ENCODE measurements at regions not wholly inside any gene's neighbourhood (a gene's known extent, or its start where the extent isn't known, plus 50 kb on each side); places are given as distances from the start of the nearest gene placed in this dataset.

DNA sequence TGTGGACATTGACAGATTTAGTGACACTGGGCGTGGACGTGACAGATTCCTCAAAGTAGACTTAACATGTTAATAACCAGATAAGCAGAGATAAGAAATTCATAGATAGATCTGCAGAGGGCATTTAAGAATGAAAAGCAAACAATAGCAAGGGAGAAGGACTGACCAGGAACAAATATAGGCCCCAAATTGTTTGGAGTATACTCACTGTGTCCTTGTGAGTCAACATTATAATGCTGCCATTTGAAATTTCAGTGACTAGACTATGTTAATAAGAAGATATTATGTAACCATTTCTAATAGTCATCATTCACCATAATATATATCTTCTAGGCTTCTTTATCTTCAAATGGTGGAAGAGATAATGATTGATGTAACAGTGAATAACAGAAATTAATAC, 78.1 kb upstream of the SLC38A11 start:
- Histone ChIP-seq H3K4me3 (ENCODE audit: insufficient read length, low read depth) (no peak overlapping the region), H3K27me3 (ENCODE audit: insufficient read depth, insufficient read length) (no peaks in the 10 kb centered on the region), H3K9ac (ENCODE audit: insufficient read length, low read depth) (no peak overlapping the region), H3K36me3 (ENCODE audit: insufficient read depth, insufficient read length, low read length) (no peaks in the 10 kb centered on the region), H3K9me3 (ENCODE audit: insufficient read depth, low read length) (no peaks in the 10 kb centered on the region), H3K4me1 (ENCODE audit: insufficient read depth, insufficient read length) (no peaks in the 10 kb centered on the region)
- TF ChIP-seq SUZ12 (IDR thresholded peaks at IDR 0.05; ENCODE audit: extremely low read depth, insufficient read depth, insufficient read length) = no peak
- TF ChIP-seq ZNF274 (IDR thresholded peaks at IDR 0.05; ENCODE audit: low read depth, low read length) = no peak
- no peak for TF ChIP-seq YY1 (IDR thresholded peaks at IDR 0.05; ENCODE audit: insufficient read depth, insufficient read length)
- no peak for DNase-seq (ENCODE audit: low read depth, low spot score)

DNA sequence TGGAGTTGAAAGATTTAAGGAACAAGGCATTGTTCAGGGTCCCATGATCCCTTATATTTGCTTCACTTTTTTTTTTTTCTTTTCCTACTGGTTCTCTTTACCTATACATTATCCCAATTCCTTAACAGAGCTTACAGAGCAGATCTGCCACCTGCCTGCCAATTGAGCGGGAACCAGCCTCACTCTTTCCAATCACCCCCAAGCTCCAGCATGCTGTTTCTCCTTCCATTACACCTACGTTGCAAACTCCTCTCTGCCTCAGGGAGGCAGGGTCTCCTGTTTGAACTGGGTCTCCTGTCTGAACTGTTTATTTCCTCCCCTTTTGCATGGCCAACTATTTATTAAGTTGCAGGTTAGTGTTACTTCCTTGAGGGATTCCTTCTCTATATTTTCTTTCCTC, 77.2 kb upstream of the SLC38A11 start:
- H3K4me3 ChIP-seq (ENCODE audit: insufficient read length, low read depth) = no peak overlapping the region
- no peak for TF ChIP-seq SUZ12 (IDR thresholded peaks at IDR 0.05; ENCODE audit: extremely low read depth, insufficient read depth, insufficient read length)
- no peak for TF ChIP-seq YY1 (IDR thresholded peaks at IDR 0.05; ENCODE audit: insufficient read depth, insufficient read length)
- TF ChIP-seq ZNF274 (IDR thresholded peaks at IDR 0.05; ENCODE audit: low read depth, low read length) = no peak

DNA sequence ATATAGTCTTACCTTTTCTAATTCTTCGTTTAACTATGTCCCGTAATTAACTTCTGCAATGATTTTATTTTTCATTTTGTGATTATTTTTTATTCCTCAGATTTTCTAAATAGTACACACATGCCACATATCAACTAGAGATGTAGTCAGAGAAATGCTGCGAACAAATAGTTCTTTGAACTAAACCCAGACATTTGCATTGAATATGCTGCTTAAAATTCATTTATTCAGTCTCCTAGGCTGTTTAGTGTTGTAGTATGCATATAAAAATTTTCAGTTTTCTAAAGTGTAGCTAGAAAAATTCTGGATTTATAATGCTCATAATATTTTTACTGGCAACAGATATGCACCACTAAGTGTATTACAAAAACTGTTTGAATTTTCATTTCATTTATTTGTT, 68.9 kb upstream of the SLC38A11 start:
- Histone ChIP-seq H3K9ac (ENCODE audit: insufficient read length, low read depth) (no peak overlapping the region), H3K4me3 (ENCODE audit: insufficient read length, low read depth) (no peak overlapping the region), H3K9me3 (ENCODE audit: insufficient read depth, low read length) (no peaks in the 10 kb centered on the region), H3K4me1 (ENCODE audit: insufficient read depth, insufficient read length) (no peaks in the 10 kb centered on the region), H3K36me3 (ENCODE audit: insufficient read depth, insufficient read length, low read length) (no peaks in the 10 kb centered on the region), H3K27me3 (ENCODE audit: insufficient read depth, insufficient read length) (no peaks in the 10 kb centered on the region)
- no peak for TF ChIP-seq ZNF274 (IDR thresholded peaks at IDR 0.05; ENCODE audit: low read depth, low read length)
- no peak for DNase-seq (ENCODE audit: low read depth, low spot score)

More for the DNA sequence above, 77.2 kb upstream of the SLC38A11 start:
- no peaks in the 10 kb centered on the region for H3K27me3 ChIP-seq (ENCODE audit: insufficient read depth, insufficient read length)
- H3K4me1 ChIP-seq (ENCODE audit: insufficient read depth, insufficient read length) = no peaks in the 10 kb centered on the region
- no peak overlapping the region for H3K9ac ChIP-seq (ENCODE audit: insufficient read length, low read depth)
- H3K9me3 ChIP-seq (ENCODE audit: insufficient read depth, low read length) = no peaks in the 10 kb centered on the region
- no peak for DNase-seq (ENCODE audit: low read depth, low spot score)
- H3K36me3 ChIP-seq (ENCODE audit: insufficient read depth, insufficient read length, low read length) = no peaks in the 10 kb centered on the region

DNA sequence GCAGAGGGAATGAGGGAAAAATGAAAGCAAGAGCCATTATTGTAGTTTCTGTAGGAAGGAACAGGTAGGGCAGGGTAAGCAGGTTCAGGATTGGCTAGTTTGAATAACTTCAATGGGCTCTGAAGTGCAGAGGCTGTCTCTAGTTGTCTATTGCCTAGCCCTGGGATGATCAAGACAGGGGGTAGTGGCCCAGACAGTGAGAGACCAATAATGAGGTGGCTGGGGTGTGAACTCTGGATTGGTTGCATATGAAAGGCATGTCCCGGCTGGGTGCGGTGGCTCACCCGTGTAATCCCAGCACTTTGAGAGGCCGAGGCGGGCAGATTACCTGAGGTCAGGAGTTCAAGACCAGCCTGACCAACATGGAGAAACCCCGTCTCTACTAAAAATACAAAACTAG, 67.5 kb upstream of the SLC38A11 start:
- no peak for TF ChIP-seq YY1 (IDR thresholded peaks at IDR 0.05; ENCODE audit: insufficient read depth, insufficient read length)
- no peak for DNase-seq (ENCODE audit: low read depth, low spot score)
- no peak overlapping the region for H3K9ac ChIP-seq (ENCODE audit: insufficient read length, low read depth)

DNA sequence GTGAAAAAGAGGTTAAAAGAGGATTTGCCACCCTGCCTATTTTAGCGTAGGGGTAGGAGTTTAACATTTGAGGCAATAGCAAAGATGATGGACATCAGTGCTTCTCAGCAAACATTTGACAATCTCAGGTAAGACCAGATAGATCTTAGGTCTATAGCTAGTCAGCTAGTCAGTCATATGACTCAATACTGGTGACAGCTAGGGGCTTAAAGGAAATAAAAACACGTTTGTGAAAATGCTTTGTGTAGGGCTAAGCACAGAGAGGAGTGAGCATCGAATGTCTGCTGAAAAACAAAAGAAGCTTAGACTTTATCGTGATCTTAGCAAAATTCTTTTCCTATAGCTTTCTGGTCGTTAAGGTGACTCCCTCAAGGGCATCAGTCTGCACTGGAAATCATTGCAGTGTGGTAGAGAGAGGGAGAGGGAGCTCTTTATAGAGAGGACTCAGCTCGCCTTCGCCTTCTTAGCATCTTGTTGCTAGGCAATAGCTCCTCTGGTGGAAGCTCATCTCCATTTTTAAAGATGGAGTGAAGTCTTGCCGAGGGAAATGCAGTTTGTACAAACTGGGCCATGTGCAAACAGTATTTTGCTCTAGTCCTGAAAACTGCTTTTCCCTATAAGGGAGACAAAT, 62.8 kb upstream of the SLC38A11 start:
- no peak for TF ChIP-seq SUZ12 (IDR thresholded peaks at IDR 0.05; ENCODE audit: extremely low read depth, insufficient read depth, insufficient read length)
- TF ChIP-seq YY1 (IDR thresholded peaks at IDR 0.05; ENCODE audit: insufficient read depth, insufficient read length) = no peak
- TF ChIP-seq ZNF274 (IDR thresholded peaks at IDR 0.05; ENCODE audit: low read depth, low read length) = no peak
- no peaks in the 10 kb centered on the region for H3K27me3 ChIP-seq (ENCODE audit: insufficient read depth, insufficient read length)
- H3K4me3 ChIP-seq (ENCODE audit: insufficient read length, low read depth) = no peak overlapping the region
- no peaks in the 10 kb centered on the region for H3K36me3 ChIP-seq (ENCODE audit: insufficient read depth, insufficient read length, low read length)
- peak; percentile 42 for DNase-seq (ENCODE audit: low read depth, low spot score)
- no peaks in the 10 kb centered on the region for H3K4me1 ChIP-seq (ENCODE audit: insufficient read depth, insufficient read length)
- no peak overlapping the region for H3K9ac ChIP-seq (ENCODE audit: insufficient read length, low read depth)
- H3K9me3 ChIP-seq (ENCODE audit: insufficient read depth, low read length) = no peaks in the 10 kb centered on the region

More for the DNA sequence above, 67.5 kb upstream of the SLC38A11 start:
- Histone ChIP-seq H3K27me3 (ENCODE audit: insufficient read depth, insufficient read length) (no peaks in the 10 kb centered on the region), H3K9me3 (ENCODE audit: insufficient read depth, low read length) (no peaks in the 10 kb centered on the region), H3K4me1 (ENCODE audit: insufficient read depth, insufficient read length) (no peaks in the 10 kb centered on the region), H3K4me3 (ENCODE audit: insufficient read length, low read depth) (no peak overlapping the region), H3K36me3 (ENCODE audit: insufficient read depth, insufficient read length, low read length) (no peaks in the 10 kb centered on the region)

DNA sequence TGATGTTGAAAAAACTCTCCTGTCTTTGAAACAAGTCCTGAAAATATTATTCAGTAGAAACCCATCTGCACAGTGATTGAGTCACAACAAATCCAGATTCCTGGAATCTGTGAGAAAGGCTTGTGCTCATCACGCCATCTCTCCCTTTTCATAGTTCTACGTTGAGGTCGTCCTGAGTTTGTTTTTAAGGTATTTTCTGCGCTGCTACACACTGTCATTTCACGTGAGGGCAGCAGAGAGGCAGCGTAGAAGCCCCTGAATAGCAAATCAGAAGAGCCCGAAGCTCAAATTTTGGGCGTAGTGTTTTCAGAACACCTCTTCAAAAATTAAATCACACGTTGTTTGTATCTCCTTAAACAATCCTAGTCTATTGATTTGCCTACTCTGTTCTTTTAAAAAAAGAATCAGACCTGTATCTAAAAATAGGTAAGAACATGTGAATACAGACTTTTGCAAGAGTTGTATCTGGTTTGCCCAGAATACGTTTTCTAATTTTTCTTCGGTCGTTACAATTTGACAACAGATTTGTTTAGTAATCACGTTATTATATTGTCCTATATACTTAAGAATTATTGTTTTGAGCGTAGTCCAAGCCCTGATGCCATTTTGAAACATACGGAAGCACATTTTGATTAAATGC, 61.6 kb upstream of the SLC38A11 start:
- Histone ChIP-seq H3K4me3 (ENCODE audit: insufficient read length, low read depth) (no peak overlapping the region), H3K36me3 (ENCODE audit: insufficient read depth, insufficient read length, low read length) (no peaks in the 10 kb centered on the region), H3K9me3 (ENCODE audit: insufficient read depth, low read length) (no peaks in the 10 kb centered on the region), H3K4me1 (ENCODE audit: insufficient read depth, insufficient read length) (no peaks in the 10 kb centered on the region), H3K27me3 (ENCODE audit: insufficient read depth, insufficient read length) (no peaks in the 10 kb centered on the region), H3K9ac (ENCODE audit: insufficient read length, low read depth) (no peak overlapping the region)
- DNase-seq (ENCODE audit: low read depth, low spot score) = peak; percentile 46
- TF ChIP-seq SUZ12 (IDR thresholded peaks at IDR 0.05; ENCODE audit: extremely low read depth, insufficient read depth, insufficient read length) (no peak), ZNF274 (IDR thresholded peaks at IDR 0.05; ENCODE audit: low read depth, low read length) (no peak), YY1 (IDR thresholded peaks at IDR 0.05; ENCODE audit: insufficient read depth, insufficient read length) (no peak)

DNA sequence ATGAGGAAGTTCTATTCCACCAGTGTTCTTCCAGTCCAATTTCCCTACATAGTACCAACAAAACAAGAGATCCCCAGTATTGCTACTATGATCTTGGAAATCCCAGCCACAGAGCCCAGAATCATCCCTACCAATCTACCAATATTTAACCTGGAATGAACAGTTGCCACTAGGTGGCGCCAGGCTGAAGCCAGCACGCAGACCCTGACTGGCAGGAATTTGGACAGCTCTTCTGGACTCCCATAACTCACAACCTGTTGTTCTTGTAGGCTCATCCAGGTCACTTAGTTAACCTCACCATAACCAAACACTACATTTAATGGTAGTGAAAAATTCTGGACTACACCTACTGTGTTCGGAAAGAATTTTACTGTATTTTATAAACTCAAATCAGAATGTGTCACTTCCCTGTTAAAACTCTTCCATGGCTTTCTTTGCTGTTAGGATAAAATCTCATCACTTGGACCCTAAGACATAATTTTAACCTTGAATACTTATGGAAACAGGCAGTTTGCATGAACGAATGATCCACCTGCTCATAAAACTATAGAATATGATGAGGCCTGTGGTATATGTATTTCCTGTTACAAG, 59.8 kb upstream of the SLC38A11 start:
- H3K4me1 ChIP-seq (ENCODE audit: insufficient read depth, insufficient read length) = no peaks in the 10 kb centered on the region
- no peaks in the 10 kb centered on the region for H3K36me3 ChIP-seq (ENCODE audit: insufficient read depth, insufficient read length, low read length)
- peak; percentile 56 for DNase-seq (ENCODE audit: low read depth, low spot score)
- no peaks in the 10 kb centered on the region for H3K9me3 ChIP-seq (ENCODE audit: insufficient read depth, low read length)
- H3K4me3 ChIP-seq (ENCODE audit: insufficient read length, low read depth) = no peak overlapping the region
- H3K9ac ChIP-seq (ENCODE audit: insufficient read length, low read depth) = no peak overlapping the region
- TF ChIP-seq ZNF274 (IDR thresholded peaks at IDR 0.05; ENCODE audit: low read depth, low read length) (no peak), YY1 (IDR thresholded peaks at IDR 0.05; ENCODE audit: insufficient read depth, insufficient read length) (no peak)
- H3K27me3 ChIP-seq (ENCODE audit: insufficient read depth, insufficient read length) = no peaks in the 10 kb centered on the region
